Naive thymus-derived CD4-positive, alpha-beta T cell (primary cell): ENCODE measurements at regions not wholly inside any gene's neighbourhood (a gene's known extent, or its start where the extent isn't known, plus 50 kb on each side); places are given as distances from the start of the nearest gene placed in this dataset.
"Not testable (repeated sequence)": the region's sequence is repeated elsewhere in the genome, so short reads cannot be mapped to it uniquely, and the experiment has no call there.

Source experiments
- ATAC-seq: fragments of 150-1000 bp; cut with Tn5 transposase; 2 replicates; pipeline ENCODE4 v1.10.0; 2021; ENCODE audit warnings: mild to moderate bottlenecking, moderate library complexity
- CTCF ChIA-PET: fragments of 350-600 bp; sonication (Branson Sonifier 250); formaldehyde crosslinking; loops from one replicate; lab custom pipeline; 2021; ENCODE audit warnings: antibody characterized with exemption; lab: Charles Lee
- POLR2A ChIA-PET: fragments of 350-600 bp; sonication (Branson Sonifier 250); formaldehyde crosslinking; loops from one replicate; lab custom pipeline; 2021; ENCODE audit warnings: antibody characterized with exemption, inconsistent platforms; lab: Charles Lee
- DNase-seq, 9 donors: peaks; one replicate each; pipeline versions ENCODE4 v3.0.0 to v3.0.0-alpha.2; 2020 to 2022; ENCODE audit warnings: mixed read lengths in 1 of 9
- H3K27ac ChIP-seq: one replicate; pipeline ENCODE4 v1.7.0; 2013; ENCODE audit warnings: mild to moderate bottlenecking, low read depth, low read length, moderate library complexity
- H3K27me3 ChIP-seq, 2 donors: one replicate each; pipeline ENCODE4 v1.7.0; 2013; ENCODE audit warnings: low read length in 2 of 2, mild to moderate bottlenecking in 2 of 2, moderate library complexity in 2 of 2; ENCODE audit not compliant: control insufficient read depth in 2 of 2, insufficient read depth in 2 of 2
- H3K36me3 ChIP-seq, 3 experiments: 1 replicate in 2 of 3; 2 replicates in 1 of 3; pipeline ENCODE4 v1.7.0; 2013; ENCODE audit warnings: low read length in 3 of 3, mild to moderate bottlenecking in 3 of 3, moderate library complexity in 1 of 3; ENCODE audit not compliant: insufficient read depth in 3 of 3, control insufficient read depth in 2 of 3
- H3K4me1 ChIP-seq, 2 donors: one replicate each; pipeline ENCODE4 v1.7.0; 2013; ENCODE audit warnings: low read length in 2 of 2, mild to moderate bottlenecking in 2 of 2, moderate library complexity in 1 of 2; ENCODE audit not compliant: control insufficient read depth in 2 of 2, insufficient read depth in 2 of 2
- H3K4me3 ChIP-seq: 2 replicates; pipeline ENCODE4 v1.7.0; 2013; ENCODE audit warnings: mild to moderate bottlenecking, low read length
- H3K9me3 ChIP-seq, 3 experiments: 1 replicate in 2 of 3; 2 replicates in 1 of 3; pipeline ENCODE4 v1.7.0; 2013; ENCODE audit warnings: low read length in 3 of 3; ENCODE audit not compliant: control insufficient read depth in 2 of 3
- H3K27ac Mint-ChIP-seq, 9 donors: one replicate each; pipeline ENCODE4 v1.8.0; 2020 to 2022; ENCODE audit warnings: mixed read lengths in 9 of 9, mild to moderate bottlenecking in 8 of 9, moderate library complexity in 5 of 9, inconsistent platforms in 2 of 9
- H3K27me3 Mint-ChIP-seq, 5 donors: one replicate each; pipeline ENCODE4 v1.8.0; 2021 to 2022; ENCODE audit warnings: mixed read lengths in 5 of 5, mild to moderate bottlenecking in 1 of 5
- H3K36me3 Mint-ChIP-seq, 5 donors: one replicate each; pipeline ENCODE4 v1.8.0; 2020 to 2022; ENCODE audit warnings: mixed read lengths in 5 of 5, mild to moderate bottlenecking in 3 of 5, inconsistent platforms in 1 of 5
- H3K4me1 Mint-ChIP-seq, 7 donors: one replicate each; pipeline ENCODE4 v1.8.0; 2020 to 2022; ENCODE audit warnings: mixed read lengths in 7 of 7, mild to moderate bottlenecking in 3 of 7, inconsistent platforms in 1 of 7
- H3K4me3 Mint-ChIP-seq, 10 donors: one replicate each; pipeline ENCODE4 v1.8.0; 2020 to 2022; ENCODE audit warnings: mild to moderate bottlenecking in 10 of 10, mixed read lengths in 10 of 10, moderate library complexity in 6 of 10, inconsistent platforms in 2 of 10
- H3K9me3 Mint-ChIP-seq, 11 donors: one replicate each; pipeline ENCODE4 v1.8.0; 2020 to 2022; ENCODE audit warnings: mixed read lengths in 11 of 11, mild to moderate bottlenecking in 4 of 11, inconsistent platforms in 1 of 11, moderate library complexity in 1 of 11
- intact Hi-C, 2 donors: fragments of 100-400 bp; cut with micrococcal nuclease; formaldehyde crosslinking; loops; one replicate each; pipeline ENCODE4 v1.15.1; 2023

- DNase-seq, H3K27me3 ChIP-seq, H3K4me3 ChIP-seq, H3K36me3 ChIP-seq, H3K4me1 Mint-ChIP-seq, CTCF ChIA-PET, H3K4me1 ChIP-seq, H3K4me3 Mint-ChIP-seq, H3K27ac Mint-ChIP-seq, ATAC-seq, H3K27me3 Mint-ChIP-seq, intact Hi-C loops, H3K9me3 Mint-ChIP-seq, H3K27ac ChIP-seq, H3K9me3 ChIP-seq, POLR2A ChIA-PET, H3K36me3 Mint-ChIP-seq: not testable (repeated sequence)
Measured at GRCh38 chr2:97375913-97376312, 213.8 kb downstream of the ANKRD36B start.

- H3K36me3 ChIP-seq, CTCF ChIA-PET, H3K27ac Mint-ChIP-seq, H3K27me3 Mint-ChIP-seq, POLR2A ChIA-PET, ATAC-seq, H3K4me3 Mint-ChIP-seq, H3K27ac ChIP-seq, DNase-seq, H3K27me3 ChIP-seq, H3K4me3 ChIP-seq, H3K4me1 Mint-ChIP-seq, intact Hi-C loops, H3K4me1 ChIP-seq, H3K9me3 Mint-ChIP-seq, H3K36me3 Mint-ChIP-seq, H3K9me3 ChIP-seq: not testable (repeated sequence)
Measured at GRCh38 chr2:97374426-97374825, 215.3 kb downstream of the ANKRD36B start.

GRCh38 chr2:97363159-97363558 lies 226.5 kb downstream of the ANKRD36B start:
- H3K27ac ChIP-seq, intact Hi-C loops, ATAC-seq, H3K4me3 ChIP-seq, H3K27me3 Mint-ChIP-seq, H3K36me3 Mint-ChIP-seq, H3K27ac Mint-ChIP-seq, H3K27me3 ChIP-seq, H3K4me1 Mint-ChIP-seq, CTCF ChIA-PET, H3K4me3 Mint-ChIP-seq, H3K4me1 ChIP-seq, DNase-seq, H3K9me3 Mint-ChIP-seq, POLR2A ChIA-PET, H3K9me3 ChIP-seq, H3K36me3 ChIP-seq: not testable (repeated sequence)

- no peaks in the 10 kb centered on the region for H3K36me3 Mint-ChIP-seq
- DNase-seq (no peak), ATAC-seq (no peak)
- Histone ChIP-seq H3K4me1 (no peaks in the 10 kb centered on the region), H3K9me3 (no peaks in the 10 kb centered on the region), H3K27me3 (no peaks in the 10 kb centered on the region), H3K4me3 (no peak overlapping the region), H3K36me3 (no peaks in the 10 kb centered on the region), H3K27ac (no peak overlapping the region)
- intact Hi-C loops, result no loop called here
- H3K9me3 Mint-ChIP-seq, result peaks cover 0 to 1% (median 0%) of the 10 kb centered on the region in 11 donors
- CTCF ChIA-PET, result no interaction called here
- no peak overlapping the region for H3K4me3 Mint-ChIP-seq
- H3K4me1 Mint-ChIP-seq, result no peaks in the 10 kb centered on the region
- no peak overlapping the region for H3K27ac Mint-ChIP-seq
- peaks cover 9 to 26% (median 18%) of the 10 kb centered on the region in 5 donors for H3K27me3 Mint-ChIP-seq
- POLR2A ChIA-PET, result no interaction called here
Measured at GRCh38 chr2:97359861-97360584, 229.7 kb downstream of the ANKRD36B start.

GRCh38 chr2:97355887-97356286 lies 233.8 kb downstream of the ANKRD36B start:
- H3K4me3 Mint-ChIP-seq, result no peak overlapping the region
- no peaks in the 10 kb centered on the region for H3K9me3 ChIP-seq
- H3K36me3 ChIP-seq, result no peaks in the 10 kb centered on the region
- no peak overlapping the region for H3K27ac ChIP-seq
- ATAC-seq, result no peak
- H3K4me1 Mint-ChIP-seq, result no peaks in the 10 kb centered on the region
- intact Hi-C loops, result no loop called here
- H3K27me3 ChIP-seq, result no peaks in the 10 kb centered on the region
- H3K27me3 Mint-ChIP-seq, result peaks cover 16 to 52% (median 39%) of the 10 kb centered on the region in 5 donors
- H3K27ac Mint-ChIP-seq, result no peak overlapping the region
- ChIA-PET CTCF (no interaction called here), POLR2A (no interaction called here)
- H3K4me1 ChIP-seq, result no peaks in the 10 kb centered on the region
- no peaks in the 10 kb centered on the region for H3K36me3 Mint-ChIP-seq
- no peak overlapping the region for H3K4me3 ChIP-seq
- H3K9me3 Mint-ChIP-seq, result peaks cover 0 to 1% (median 0%) of the 10 kb centered on the region in 11 donors
- DNase-seq, result no peak

GRCh38 chr2:97355176-97355575 lies 234.5 kb downstream of the ANKRD36B start:
- Mint-ChIP-seq H3K27me3 (peaks cover 16 to 57% (median 39%) of the 10 kb centered on the region in 5 donors), H3K36me3 (no peaks in the 10 kb centered on the region), H3K4me1 (no peaks in the 10 kb centered on the region), H3K27ac (no peak overlapping the region), H3K4me3 (no peak overlapping the region), H3K9me3 (peaks cover 0 to 1% (median 0%) of the 10 kb centered on the region in 11 donors)
- DNase-seq (no peak), ATAC-seq (no peak)
- H3K36me3 ChIP-seq, result no peaks in the 10 kb centered on the region
- H3K4me3 ChIP-seq, result no peak overlapping the region
- no peaks in the 10 kb centered on the region for H3K27me3 ChIP-seq
- no peaks in the 10 kb centered on the region for H3K4me1 ChIP-seq
- ChIA-PET POLR2A (no interaction called here), CTCF (no interaction called here)
- H3K9me3 ChIP-seq, result no peaks in the 10 kb centered on the region
- intact Hi-C loops, result no loop called here
- H3K27ac ChIP-seq, result no peak overlapping the region

GRCh38 chr2:97354576-97354975 lies 235.1 kb downstream of the ANKRD36B start:
- H3K4me1 ChIP-seq, result no peaks in the 10 kb centered on the region
- no peaks in the 10 kb centered on the region for H3K36me3 ChIP-seq
- no peaks in the 10 kb centered on the region for H3K27me3 ChIP-seq
- H3K4me1 Mint-ChIP-seq, result no peaks in the 10 kb centered on the region
- ChIA-PET POLR2A (no interaction called here), CTCF (no interaction called here)
- H3K9me3 Mint-ChIP-seq, result peaks cover 0 to 1% (median 0%) of the 10 kb centered on the region in 11 donors
- no peak overlapping the region for H3K27ac Mint-ChIP-seq
- no peak overlapping the region for H3K4me3 Mint-ChIP-seq
- no peaks in the 10 kb centered on the region for H3K9me3 ChIP-seq
- no peak for ATAC-seq
- intact Hi-C loops, result no loop called here
- H3K27me3 Mint-ChIP-seq, result peaks cover 16 to 61% (median 39%) of the 10 kb centered on the region in 5 donors
- H3K27ac ChIP-seq, result no peak overlapping the region
- no peaks in the 10 kb centered on the region for H3K36me3 Mint-ChIP-seq
- no peak overlapping the region for H3K4me3 ChIP-seq
- DNase-seq, result no peak
